ENCODE measurements at regions not wholly inside any gene's neighbourhood (a gene's known extent, or its start where the extent isn't known, plus 50 kb on each side); places are given as distances from the start of the nearest gene placed in this dataset.

DNA sequence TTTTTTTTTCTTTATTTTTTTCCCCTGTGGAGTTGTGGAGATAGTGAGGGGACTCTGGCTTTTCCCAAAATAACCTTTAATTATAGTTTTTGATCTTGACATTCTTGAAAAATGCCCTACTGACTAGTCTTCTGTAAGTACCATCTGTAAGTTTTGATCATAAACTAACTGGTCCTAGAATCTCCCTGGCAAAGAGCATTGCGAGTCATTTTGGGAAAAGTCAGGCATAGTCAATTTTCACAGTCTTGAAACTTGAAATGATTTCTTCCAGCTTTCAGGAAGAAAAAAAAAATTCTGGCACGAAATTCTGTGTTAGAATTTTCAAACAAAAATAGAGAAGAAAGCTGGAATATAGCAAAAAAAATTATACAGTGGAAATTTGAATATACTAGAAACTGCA lies 181.2 kb upstream of the SNX7 start:
- TF ChIP-seq BCL11A (IDR thresholded peaks at IDR 0.05; ENCODE audit: low read depth, low read length): no peak
- no peak for TF ChIP-seq POLR2AphosphoS5 (IDR thresholded peaks at IDR 0.05; ENCODE audit: low read length)

All from GM12878 (cell line).